Retinal pigment epithelial cell (primary cell): ENCODE measurements at regions not wholly inside any gene's neighbourhood (a gene's known extent, or its start where the extent isn't known, plus 50 kb on each side); places are given as distances from the start of the nearest gene placed in this dataset.

ENCODE experiments used
- DNase-seq: peaks from one replicate; pipeline ENCODE4 v3.0.0-alpha.2; 2010; ENCODE audit warnings: low read depth
- H3K4me3 ChIP-seq: 2 replicates; pipeline ENCODE4 v1.5.1; 2011; ENCODE audit warnings: mild to moderate bottlenecking, low read length, control low read depth, moderate library complexity
- CTCF ChIP-seq: conservative IDR thresholded peaks from 2 replicates; pipeline ENCODE4 v1.5.1; 2011; ENCODE audit warnings: low read depth, low read length, control low read depth, inconsistent platforms

- no peak overlapping the region for H3K4me3 ChIP-seq
- no peak for TF ChIP-seq CTCF
- no peak for DNase-seq
These were observed 435.2 kb upstream of the AUTS2 start for GRCh38 chr7:69162931-69163670.

GRCh38 chr7:69166979-69167516 is 431.2 kb upstream of the AUTS2 start:
- no peak for DNase-seq
- H3K4me3 ChIP-seq = no peak overlapping the region
- TF ChIP-seq CTCF = no peak

- no peak overlapping the region for H3K4me3 ChIP-seq
- DNase-seq = no peak
- TF ChIP-seq CTCF = no peak
These were observed 428.9 kb upstream of the AUTS2 start for GRCh38 chr7:69169386-69169785.

GRCh38 chr7:69172357-69173077 is 425.8 kb upstream of the AUTS2 start:
- DNase-seq = no peak
- H3K4me3 ChIP-seq = no peak overlapping the region
- no peak for TF ChIP-seq CTCF

- no peak for DNase-seq
- TF ChIP-seq CTCF = no peak
- H3K4me3 ChIP-seq = no peak overlapping the region
These were observed 424.9 kb upstream of the AUTS2 start for GRCh38 chr7:69173341-69173740.

- TF ChIP-seq CTCF = no peak
- DNase-seq = no peak
- no peak overlapping the region for H3K4me3 ChIP-seq
These were observed 424.4 kb upstream of the AUTS2 start for GRCh38 chr7:69173846-69174245.
